OCI-LY7 (cell line): ENCODE measurements at regions not wholly inside any gene's neighbourhood (a gene's known extent, or its start where the extent isn't known, plus 50 kb on each side); places are given as distances from the start of the nearest gene placed in this dataset.

Source experiments
- BruUV-seq: library from RNA; stranded (reverse); fragments of 400-500 nt; replicated peaks from 2 replicates; lab custom pipeline; 2021; lab: Mats Ljungman, UMichigan
- CTCF ChIA-PET: fragments of 300-600 bp; sonication (Branson Sonifier 250); formaldehyde crosslinking; loops from one replicate; lab custom pipeline; 2022; ENCODE audit warnings: antibody characterized with exemption; ENCODE audit not compliant: unreplicated experiment; lab: Charles Lee
- POLR2A ChIA-PET: fragments of 300-600 bp; sonication (Branson Sonifier 250); formaldehyde crosslinking; loops from one replicate; lab custom pipeline; 2022; ENCODE audit warnings: antibody characterized with exemption; lab: Charles Lee
- DNase-seq: peaks from one replicate; pipeline ENCODE4 v3.0.0-alpha.2; 2015; ENCODE audit warnings: low spot score
- H2AFZ ChIP-seq: fragments of 200-600 bp; sonication (generic), shearing (Covaris generic); 2 replicates; pipeline ENCODE4 v1.6.1; 2014; ENCODE audit warnings: mild to moderate bottlenecking, antibody characterized with exemption, low read length, moderate library complexity
- H3K27ac ChIP-seq: fragments of 200-600 bp; sonication (generic); 2 replicates; pipeline ENCODE4 v1.5.1; 2014; ENCODE audit warnings: mixed run types, low read depth, mild to moderate bottlenecking, moderate library complexity, low read length, inconsistent platforms; ENCODE audit not compliant: poor library complexity, severe bottlenecking
- H3K36me3 ChIP-seq: fragments of 200-600 bp; sonication (generic); 2 replicates; pipeline ENCODE4 v1.6.1; 2014; ENCODE audit warnings: mild to moderate bottlenecking, antibody characterized with exemption, low read length, moderate library complexity, mixed read lengths; ENCODE audit not compliant: insufficient read depth
- H3K4me1 ChIP-seq: fragments of 200-600 bp; sonication (generic); 2 replicates; pipeline ENCODE4 v1.5.1; 2014; ENCODE audit warnings: mild to moderate bottlenecking, low read length; ENCODE audit not compliant: insufficient read depth, poor library complexity, severe bottlenecking
- H3K4me2 ChIP-seq: fragments of 200-600 bp; sonication (generic); 2 replicates; pipeline ENCODE4 v1.6.1; 2014; ENCODE audit warnings: mild to moderate bottlenecking, low read length
- H3K4me3 ChIP-seq: fragments of 200-600 bp; sonication (generic); 2 replicates; pipeline ENCODE4 v1.5.1; 2014; ENCODE audit warnings: mild to moderate bottlenecking, low read depth, low read length; ENCODE audit not compliant: poor library complexity, severe bottlenecking
- H3K79me2 ChIP-seq: fragments of 200-600 bp; sonication (generic); 2 replicates; pipeline ENCODE4 v1.6.1; 2016; ENCODE audit warnings: low read depth, mild to moderate bottlenecking, low read length, moderate library complexity, mixed read lengths; ENCODE audit not compliant: insufficient read depth
- H3K9me2 ChIP-seq: fragments of 200-600 bp; sonication (generic); 2 replicates; pipeline ENCODE4 v1.6.1; 2016; ENCODE audit warnings: mild to moderate bottlenecking, low read length, mixed read lengths; ENCODE audit not compliant: insufficient read depth
- H3K9me3 ChIP-seq: fragments of 200-600 bp; sonication (generic); 2 replicates; pipeline ENCODE4 v1.6.1; 2014; ENCODE audit warnings: mild to moderate bottlenecking, mixed run types, low read length, mixed read lengths
- H4K20me1 ChIP-seq: fragments of 200-600 bp; sonication (generic); 2 replicates; pipeline ENCODE4 v1.6.1; 2014; ENCODE audit warnings: mild to moderate bottlenecking, antibody characterized with exemption, low read length, moderate library complexity, mixed read lengths; ENCODE audit not compliant: insufficient read depth
- EZH2phosphoT487 ChIP-seq: fragments of 200-600 bp; sonication (generic); IDR thresholded peaks from 2 replicates; pipeline ENCODE4 v1.6.1; 2018; ENCODE audit warnings: low read depth, borderline replicate concordance, mild to moderate bottlenecking, mixed run types, antibody characterized with exemption, low read length, moderate library complexity, mixed read lengths
- intact Hi-C: fragments of 100-400 bp; cut with micrococcal nuclease; formaldehyde crosslinking; loops from one replicate; pipeline ENCODE4 v1.10.0; 2022; ENCODE audit not compliant: unreplicated experiment
- TF ChIP-seq, protein P1 (sequence below): fragments of 200-600 bp; sonication (generic); conservative IDR thresholded peaks from 2 replicates; pipeline ENCODE4 v1.5.1; 2014; ENCODE audit warnings: mild to moderate bottlenecking, antibody characterized with exemption, low read length, moderate library complexity, mixed read lengths

DNA sequence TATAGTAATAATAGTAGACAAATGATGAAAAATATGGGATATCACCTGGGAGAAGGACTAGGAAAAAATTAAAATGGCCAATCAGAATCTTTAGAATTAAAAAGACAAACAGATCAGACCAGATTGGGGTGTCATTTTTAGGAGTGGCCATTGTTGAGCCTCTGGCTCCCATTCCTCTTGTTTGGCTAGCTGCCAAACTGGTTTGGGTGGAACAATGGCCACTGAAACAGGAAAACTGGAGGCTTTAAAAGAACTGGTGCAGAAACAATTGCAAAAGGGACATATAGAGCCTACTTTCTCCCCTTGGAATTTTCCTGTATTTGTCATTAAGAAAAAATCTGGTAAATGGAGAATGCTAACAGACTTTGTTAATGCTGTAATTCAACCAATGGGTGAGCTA is 294.8 kb upstream of the DKK2 start:
- intact Hi-C loops: no loop called here
- Histone ChIP-seq H3K27ac (no peak overlapping the region), H2AFZ (no peak overlapping the region), H3K36me3 (no peaks in the 10 kb centered on the region), H3K9me2 (no peaks in the 10 kb centered on the region), H3K79me2 (no peaks in the 10 kb centered on the region), H3K4me1 (no peaks in the 10 kb centered on the region), H3K9me3 (no peaks in the 10 kb centered on the region), H3K4me2 (no peak overlapping the region), H3K4me3 (no peak overlapping the region), H4K20me1 (no peaks in the 10 kb centered on the region)
- CTCF ChIA-PET: no interaction called here
- BruUV-seq: no TSS peak
- POLR2A ChIA-PET: no interaction called here
- no peak for TF ChIP-seq EZH2phosphoT487
- TF ChIP-seq, protein P1, sequence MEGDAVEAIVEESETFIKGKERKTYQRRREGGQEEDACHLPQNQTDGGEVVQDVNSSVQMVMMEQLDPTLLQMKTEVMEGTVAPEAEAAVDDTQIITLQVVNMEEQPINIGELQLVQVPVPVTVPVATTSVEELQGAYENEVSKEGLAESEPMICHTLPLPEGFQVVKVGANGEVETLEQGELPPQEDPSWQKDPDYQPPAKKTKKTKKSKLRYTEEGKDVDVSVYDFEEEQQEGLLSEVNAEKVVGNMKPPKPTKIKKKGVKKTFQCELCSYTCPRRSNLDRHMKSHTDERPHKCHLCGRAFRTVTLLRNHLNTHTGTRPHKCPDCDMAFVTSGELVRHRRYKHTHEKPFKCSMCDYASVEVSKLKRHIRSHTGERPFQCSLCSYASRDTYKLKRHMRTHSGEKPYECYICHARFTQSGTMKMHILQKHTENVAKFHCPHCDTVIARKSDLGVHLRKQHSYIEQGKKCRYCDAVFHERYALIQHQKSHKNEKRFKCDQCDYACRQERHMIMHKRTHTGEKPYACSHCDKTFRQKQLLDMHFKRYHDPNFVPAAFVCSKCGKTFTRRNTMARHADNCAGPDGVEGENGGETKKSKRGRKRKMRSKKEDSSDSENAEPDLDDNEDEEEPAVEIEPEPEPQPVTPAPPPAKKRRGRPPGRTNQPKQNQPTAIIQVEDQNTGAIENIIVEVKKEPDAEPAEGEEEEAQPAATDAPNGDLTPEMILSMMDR: no peak
- DNase-seq: no peak

DNA sequence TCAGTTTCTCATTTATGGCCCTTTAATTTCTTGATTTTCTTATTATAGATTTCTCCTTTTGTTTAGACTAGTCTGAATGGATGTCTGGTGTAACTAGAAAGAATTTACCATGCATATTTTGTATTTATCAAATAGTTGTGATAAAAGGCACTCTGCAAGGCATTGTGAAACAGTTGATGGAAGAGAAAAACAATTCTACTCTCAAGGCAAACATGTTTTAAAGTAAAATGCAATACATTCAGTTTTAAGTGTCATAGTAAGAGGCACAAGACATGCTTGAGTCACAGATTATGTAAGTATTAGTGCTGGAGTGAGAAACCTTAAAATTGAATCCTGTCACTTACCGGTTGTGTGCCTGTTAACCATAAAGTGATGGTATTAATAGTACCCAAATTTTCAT is 283.3 kb upstream of the DKK2 start:
- Histone ChIP-seq H3K9me3 (no peaks in the 10 kb centered on the region), H3K79me2 (no peaks in the 10 kb centered on the region), H3K4me3 (no peak overlapping the region), H3K9me2 (no peaks in the 10 kb centered on the region), H3K27ac (no peak overlapping the region), H2AFZ (no peak overlapping the region), H4K20me1 (no peaks in the 10 kb centered on the region), H3K4me2 (no peak overlapping the region), H3K36me3 (no peaks in the 10 kb centered on the region), H3K4me1 (no peaks in the 10 kb centered on the region)
- TF ChIP-seq EZH2phosphoT487: no peak
- TF ChIP-seq, protein P1: no peak
- ChIA-PET POLR2A (no interaction called here), CTCF (no interaction called here)
- no TSS peak for BruUV-seq
- DNase-seq: no peak
- intact Hi-C loops: no loop called here

DNA sequence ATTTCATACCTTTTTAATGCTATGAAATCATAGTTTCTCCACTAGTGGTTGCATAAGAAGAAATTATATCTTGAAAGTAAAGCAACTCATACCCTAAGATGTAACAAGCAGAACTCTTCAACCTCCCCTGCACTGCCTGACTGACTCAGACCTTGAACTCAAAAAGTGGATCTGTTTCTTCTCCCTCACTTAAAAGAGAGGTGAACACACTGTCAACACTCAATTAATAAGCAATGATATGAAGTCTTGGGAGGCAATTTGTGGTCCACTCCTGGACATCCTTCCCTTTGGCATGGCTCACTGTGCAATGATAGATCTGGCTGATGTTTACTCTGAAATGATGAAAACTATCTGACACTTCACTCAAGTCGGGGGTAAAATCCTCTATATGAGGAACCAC is 282.0 kb upstream of the DKK2 start:
- no peaks in the 10 kb centered on the region for H4K20me1 ChIP-seq
- H3K4me1 ChIP-seq: no peaks in the 10 kb centered on the region
- no peaks in the 10 kb centered on the region for H3K36me3 ChIP-seq
- ChIA-PET CTCF (no interaction called here), POLR2A (interaction anchor here (0.6 kb wide), 1 partner anchor 27 kb away, joined by 3 read pairs; no protein-coding TSS in a partner anchor)
- no peak overlapping the region for H3K4me3 ChIP-seq
- no peaks in the 10 kb centered on the region for H3K79me2 ChIP-seq
- H3K4me2 ChIP-seq: no peak overlapping the region
- H3K27ac ChIP-seq: no peak overlapping the region
- no peak for TF ChIP-seq EZH2phosphoT487
- TF ChIP-seq, protein P1: no peak
- BruUV-seq: no TSS peak
- no peak for DNase-seq
- no peaks in the 10 kb centered on the region for H3K9me3 ChIP-seq
- no peak overlapping the region for H2AFZ ChIP-seq
- intact Hi-C loops: no loop called here
- H3K9me2 ChIP-seq: no peaks in the 10 kb centered on the region
